Left lobe of liver (tissue), 2 donors: ENCODE measurements at regions not wholly inside any gene's neighbourhood (a gene's known extent, or its start where the extent isn't known, plus 50 kb on each side); places are given as distances from the start of the nearest gene placed in this dataset.

ENCODE experiments used
- ATAC-seq: fragments of 200-7000 bp; cut with Tn5 transposase; one replicate; pipeline ENCODE4 v1.9.1; 2020; ENCODE audit warnings: mild to moderate bottlenecking, moderate library complexity
- DNase-seq: peaks from one replicate; pipeline ENCODE4 v3.0.0-alpha.2; 2020; ENCODE audit warnings: low spot score
- donor health status: DM: no; HTN: no; CAD: no; lungs with moderate emphysema.
- donor health status: DM: no; HTN: yes; CAD: no.

GRCh38 chr2:6637330-6637729 lies 228.4 kb downstream of the CMPK2 start:
- DNase-seq (no peak), ATAC-seq (no peak)

GRCh38 chr2:6639929-6640620 lies 225.6 kb downstream of the CMPK2 start:
- DNase-seq, result no peak
- no peak for ATAC-seq

- no peak for ATAC-seq
- DNase-seq, result no peak
Measured at GRCh38 chr2:6640621-6641015, 225.1 kb downstream of the CMPK2 start.

GRCh38 chr2:6641956-6642355 lies 223.8 kb downstream of the CMPK2 start:
- ATAC-seq (no peak), DNase-seq (no peak)

GRCh38 chr2:6644261-6644660 lies 221.4 kb downstream of the CMPK2 start:
- no peak for ATAC-seq
- no peak for DNase-seq

GRCh38 chr2:6645004-6645403 lies 220.7 kb downstream of the CMPK2 start:
- DNase-seq (no peak), ATAC-seq (no peak)

- ATAC-seq (no peak), DNase-seq (no peak)
Measured at GRCh38 chr2:6645672-6646071, 220.0 kb downstream of the CMPK2 start.

- ATAC-seq (no peak), DNase-seq (no peak)
Measured at GRCh38 chr2:6647046-6647445, 218.7 kb downstream of the CMPK2 start.

GRCh38 chr2:6648596-6649247 lies 217.0 kb downstream of the CMPK2 start:
- DNase-seq (no peak), ATAC-seq (no peak)

- no peak for DNase-seq
- ATAC-seq, result no peak
Measured at GRCh38 chr2:6650311-6650710, 215.4 kb downstream of the CMPK2 start.

GRCh38 chr2:6652251-6652650 lies 213.5 kb downstream of the CMPK2 start:
- ATAC-seq (no peak), DNase-seq (no peak)

- ATAC-seq, result no peak
- DNase-seq, result no peak
Measured at GRCh38 chr2:6653281-6653750, 212.4 kb downstream of the CMPK2 start.

GRCh38 chr2:6654279-6654678 lies 211.4 kb downstream of the CMPK2 start:
- no peak for ATAC-seq

GRCh38 chr2:6656633-6657032 lies 209.1 kb downstream of the CMPK2 start:
- DNase-seq, result no peak
- ATAC-seq, result no peak

More at GRCh38 chr2:6654279-6654678, 211.4 kb downstream of the CMPK2 start:
- DNase-seq, result no peak

- no peak for ATAC-seq
- DNase-seq, result no peak
Measured at GRCh38 chr2:6657136-6657535, 208.6 kb downstream of the CMPK2 start.

GRCh38 chr2:6657855-6658254 lies 207.9 kb downstream of the CMPK2 start:
- no peak for ATAC-seq
- no peak for DNase-seq

- ATAC-seq, result no peak
- no peak for DNase-seq
Measured at GRCh38 chr2:6664332-6665061, 201.2 kb downstream of the CMPK2 start.

- ATAC-seq (no peak), DNase-seq (no peak)
Measured at GRCh38 chr2:6665093-6666045, 200.3 kb downstream of the CMPK2 start.

- no peak for DNase-seq
- no peak for ATAC-seq
Measured at GRCh38 chr2:6667326-6667725, 198.4 kb downstream of the CMPK2 start.

GRCh38 chr2:6671913-6672312 lies 193.8 kb downstream of the CMPK2 start:
- ATAC-seq (no peak), DNase-seq (no peak)

GRCh38 chr2:6674381-6674780 lies 191.3 kb downstream of the CMPK2 start:
- no peak for DNase-seq
- no peak for ATAC-seq
